WERI-Rb-1 (cell line): ENCODE measurements at regions not wholly inside any gene's neighbourhood (a gene's known extent, or its start where the extent isn't known, plus 50 kb on each side); places are given as distances from the start of the nearest gene placed in this dataset.

Source experiments
- DNase-seq: peaks from one replicate; pipeline ENCODE4 v3.0.0-alpha.2; 2020
- H3K27ac ChIP-seq: fragments of 250-450 bp; sonication (Bioruptor Pico); 2 replicates; pipeline ENCODE4 v1.5.1; 2020; ENCODE audit warnings: mild to moderate bottlenecking, moderate library complexity
- H3K27me3 ChIP-seq: fragments of 250-450 bp; sonication (Bioruptor Pico); 2 replicates; pipeline ENCODE4 v1.5.1; 2021; ENCODE audit warnings: mild to moderate bottlenecking, low read depth, moderate library complexity; ENCODE audit not compliant: insufficient read depth, severe bottlenecking
- H3K36me3 ChIP-seq: fragments of 250-450 bp; sonication (Bioruptor Pico); 2 replicates; pipeline ENCODE4 v1.5.1; 2020; ENCODE audit warnings: mild to moderate bottlenecking, moderate library complexity
- H3K4me3 ChIP-seq: 2 replicates; pipeline ENCODE4 v1.5.1; 2011; ENCODE audit warnings: low read depth, mild to moderate bottlenecking, control low read depth, low read length
- H3K9me3 ChIP-seq: fragments of 250-450 bp; sonication (Bioruptor Pico); 2 replicates; pipeline ENCODE4 v1.5.1; 2021; ENCODE audit warnings: mild to moderate bottlenecking, moderate library complexity; ENCODE audit not compliant: severe bottlenecking
- CTCF ChIP-seq: IDR thresholded peaks from 2 replicates; pipeline ENCODE4 v1.5.1; 2011; ENCODE audit warnings: low read depth, mild to moderate bottlenecking, control low read depth, inconsistent platforms, low read length

DNA sequence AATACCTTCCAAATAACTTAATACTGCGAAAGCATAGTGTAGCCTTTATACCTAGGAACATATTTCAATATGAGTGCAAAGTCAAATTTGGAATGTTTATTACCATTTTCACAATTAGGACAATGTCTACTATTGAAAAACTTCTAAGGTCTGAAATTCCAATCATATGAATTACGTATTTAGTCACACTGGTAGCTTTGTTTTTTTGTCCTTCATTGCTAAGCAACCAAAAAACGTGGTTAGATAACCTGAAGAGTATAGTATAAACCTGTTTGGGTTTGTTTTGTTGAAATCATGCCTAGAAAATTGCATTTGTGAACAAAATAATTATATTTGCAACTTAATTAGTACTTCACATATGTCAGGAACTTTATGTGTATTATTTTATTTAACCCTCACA lies 134.2 kb downstream of the FBXO4 start:
- no peak for DNase-seq
- H3K4me3 ChIP-seq: no peak overlapping the region
- H3K27me3 ChIP-seq: peaks cover 33% of the 10 kb centered on the region
- H3K27ac ChIP-seq: no peak overlapping the region
- TF ChIP-seq CTCF: no peak
- no peaks in the 10 kb centered on the region for H3K9me3 ChIP-seq
- H3K36me3 ChIP-seq: no peaks in the 10 kb centered on the region

GRCh38 chr5:42059778-42060464 lies 134.8 kb downstream of the FBXO4 start:
- no peaks in the 10 kb centered on the region for H3K9me3 ChIP-seq
- DNase-seq: no peak
- peaks cover 33% of the 10 kb centered on the region for H3K27me3 ChIP-seq
- H3K36me3 ChIP-seq: no peaks in the 10 kb centered on the region
- no peak overlapping the region for H3K4me3 ChIP-seq
- no peak overlapping the region for H3K27ac ChIP-seq
- TF ChIP-seq CTCF: no peak

DNA sequence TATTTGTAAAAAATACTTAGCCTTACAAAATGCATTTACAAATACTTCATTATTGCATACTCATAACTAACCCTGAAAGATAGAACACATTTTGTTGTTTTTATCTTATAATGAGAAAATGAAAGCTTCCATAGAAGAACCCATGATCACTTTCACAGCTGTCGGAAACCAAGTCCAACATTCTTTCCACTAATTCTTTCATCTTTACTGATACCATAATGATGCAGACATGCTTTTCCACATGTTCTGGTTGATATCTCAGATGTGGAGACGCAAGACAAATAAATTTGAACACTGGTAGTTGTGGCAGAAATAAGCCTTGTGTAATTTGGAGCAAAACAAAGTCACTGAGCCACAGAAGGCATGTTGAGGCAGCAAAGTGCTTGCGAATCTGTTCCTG lies 136.0 kb downstream of the FBXO4 start:
- no peak for DNase-seq
- Histone ChIP-seq H3K27me3 (peaks cover 31% of the 10 kb centered on the region), H3K36me3 (no peaks in the 10 kb centered on the region), H3K9me3 (no peaks in the 10 kb centered on the region), H3K27ac (no peak overlapping the region), H3K4me3 (no peak overlapping the region)
- no peak for TF ChIP-seq CTCF

DNA sequence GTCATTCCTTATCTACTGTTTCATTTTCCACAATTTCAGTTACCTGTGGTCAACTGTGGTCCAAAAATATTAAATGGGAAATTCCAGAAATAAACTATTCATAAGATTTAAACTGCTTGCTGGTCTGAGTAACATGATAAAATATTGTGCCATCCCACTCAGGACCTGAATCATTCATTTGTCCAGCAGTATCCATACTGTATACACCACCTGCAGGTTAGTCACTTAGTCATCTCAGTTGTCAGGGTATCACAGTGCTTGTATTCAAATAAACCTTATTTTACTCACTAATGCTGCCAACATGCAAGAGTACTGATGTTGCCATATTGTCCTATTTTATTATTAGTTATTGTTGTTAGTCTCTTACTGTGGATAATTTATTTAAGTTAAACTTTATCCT lies 139.7 kb downstream of the FBXO4 start:
- no peak for DNase-seq
- no peak for TF ChIP-seq CTCF
- no peaks in the 10 kb centered on the region for H3K9me3 ChIP-seq

DNA sequence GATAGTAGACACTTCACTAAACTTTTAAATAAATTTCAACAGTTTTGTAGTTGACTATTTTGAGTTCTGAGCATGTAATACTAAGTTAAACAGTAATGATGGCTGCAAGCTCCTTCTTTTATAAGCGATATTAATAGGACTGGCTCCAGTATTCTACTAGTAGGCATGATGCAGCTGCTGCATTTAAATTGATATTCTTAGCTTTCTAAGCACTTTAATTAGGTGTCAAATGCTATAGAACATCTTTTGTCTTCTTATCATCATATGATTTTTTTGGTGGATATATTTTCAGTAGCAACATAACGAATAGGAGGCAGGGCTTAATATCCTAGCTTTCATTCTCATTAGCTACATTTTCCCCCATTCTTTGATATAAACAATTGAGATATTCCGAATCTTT lies 141.1 kb downstream of the FBXO4 start:
- Histone ChIP-seq H3K9me3 (no peaks in the 10 kb centered on the region), H3K27me3 (peaks cover 25% of the 10 kb centered on the region), H3K36me3 (no peaks in the 10 kb centered on the region), H3K27ac (no peak overlapping the region), H3K4me3 (no peak overlapping the region)
- TF ChIP-seq CTCF: no peak
- no peak for DNase-seq

More for the DNA sequence above, 139.7 kb downstream of the FBXO4 start:
- H3K27me3 ChIP-seq: peaks cover 33% of the 10 kb centered on the region
- no peak overlapping the region for H3K4me3 ChIP-seq
- no peak overlapping the region for H3K27ac ChIP-seq
- no peaks in the 10 kb centered on the region for H3K36me3 ChIP-seq

- Histone ChIP-seq H3K4me3 (no peak overlapping the region), H3K27me3 (peaks cover 21% of the 10 kb centered on the region), H3K9me3 (no peaks in the 10 kb centered on the region), H3K36me3 (no peaks in the 10 kb centered on the region), H3K27ac (no peak overlapping the region)
- no peak for TF ChIP-seq CTCF
- DNase-seq: no peak
Observed at GRCh38 chr5:42074353-42074752, 149.3 kb downstream of the FBXO4 start.
